NB4 (cell line): ENCODE measurements at regions not wholly inside any gene's neighbourhood (a gene's known extent, or its start where the extent isn't known, plus 50 kb on each side); places are given as distances from the start of the nearest gene placed in this dataset.

Experiments used
- MYC ChIP-seq: IDR thresholded peaks from 2 replicates; pipeline ENCODE4 v1.6.1; 2011; ENCODE audit warnings: low read depth, low read length
- POLR2A ChIP-seq: IDR thresholded peaks from 2 replicates; pipeline ENCODE4 v1.6.1; 2011; ENCODE audit warnings: mild to moderate bottlenecking; ENCODE audit not compliant: insufficient read length; ENCODE audit errors: extremely low read depth
- TF ChIP-seq, protein P1 (sequence below): IDR thresholded peaks from one replicate; pipeline ENCODE4 v1.5.1; 2012; ENCODE audit warnings: low read depth, low read length
- TF ChIP-seq, protein P2 (sequence below): IDR thresholded peaks from 2 replicates; pipeline ENCODE4 v1.6.1; 2011; ENCODE audit warnings: low read depth, low read length

DNA sequence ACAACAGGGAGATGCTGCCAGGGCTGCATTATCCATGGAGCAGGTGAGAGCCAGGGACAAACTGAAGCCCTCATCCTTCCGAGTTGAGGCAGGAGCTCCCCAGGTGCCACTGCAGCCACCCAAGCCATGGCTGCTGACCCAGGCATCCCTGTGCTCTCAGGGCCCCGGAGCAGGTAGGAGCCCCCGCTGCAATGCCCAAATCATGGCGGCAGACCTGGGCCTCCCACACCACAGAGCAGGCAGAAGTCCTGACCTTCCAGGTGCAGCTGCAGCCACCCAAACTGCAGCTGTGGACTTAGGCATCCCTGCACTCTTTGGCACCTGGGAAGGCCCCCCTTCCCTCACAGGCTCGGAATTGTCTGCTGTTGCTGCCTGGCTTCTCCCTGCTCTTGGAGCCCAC is 443.6 kb downstream of the ARAP2 start:
- TF ChIP-seq POLR2A: no peak
- TF ChIP-seq, protein P1, sequence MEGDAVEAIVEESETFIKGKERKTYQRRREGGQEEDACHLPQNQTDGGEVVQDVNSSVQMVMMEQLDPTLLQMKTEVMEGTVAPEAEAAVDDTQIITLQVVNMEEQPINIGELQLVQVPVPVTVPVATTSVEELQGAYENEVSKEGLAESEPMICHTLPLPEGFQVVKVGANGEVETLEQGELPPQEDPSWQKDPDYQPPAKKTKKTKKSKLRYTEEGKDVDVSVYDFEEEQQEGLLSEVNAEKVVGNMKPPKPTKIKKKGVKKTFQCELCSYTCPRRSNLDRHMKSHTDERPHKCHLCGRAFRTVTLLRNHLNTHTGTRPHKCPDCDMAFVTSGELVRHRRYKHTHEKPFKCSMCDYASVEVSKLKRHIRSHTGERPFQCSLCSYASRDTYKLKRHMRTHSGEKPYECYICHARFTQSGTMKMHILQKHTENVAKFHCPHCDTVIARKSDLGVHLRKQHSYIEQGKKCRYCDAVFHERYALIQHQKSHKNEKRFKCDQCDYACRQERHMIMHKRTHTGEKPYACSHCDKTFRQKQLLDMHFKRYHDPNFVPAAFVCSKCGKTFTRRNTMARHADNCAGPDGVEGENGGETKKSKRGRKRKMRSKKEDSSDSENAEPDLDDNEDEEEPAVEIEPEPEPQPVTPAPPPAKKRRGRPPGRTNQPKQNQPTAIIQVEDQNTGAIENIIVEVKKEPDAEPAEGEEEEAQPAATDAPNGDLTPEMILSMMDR: no peak
- TF ChIP-seq, protein P2, sequence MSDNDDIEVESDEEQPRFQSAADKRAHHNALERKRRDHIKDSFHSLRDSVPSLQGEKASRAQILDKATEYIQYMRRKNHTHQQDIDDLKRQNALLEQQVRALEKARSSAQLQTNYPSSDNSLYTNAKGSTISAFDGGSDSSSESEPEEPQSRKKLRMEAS: no peak
- TF ChIP-seq MYC: no peak
